IPS-NIHi11 (cell line): ENCODE measurements at regions not wholly inside any gene's neighbourhood (a gene's known extent, or its start where the extent isn't known, plus 50 kb on each side); places are given as distances from the start of the nearest gene placed in this dataset.

Experiments
- DNase-seq: peaks from one replicate; pipeline ENCODE4 v3.0.0; 2012; ENCODE audit warnings: mixed read lengths, low spot score

DNA sequence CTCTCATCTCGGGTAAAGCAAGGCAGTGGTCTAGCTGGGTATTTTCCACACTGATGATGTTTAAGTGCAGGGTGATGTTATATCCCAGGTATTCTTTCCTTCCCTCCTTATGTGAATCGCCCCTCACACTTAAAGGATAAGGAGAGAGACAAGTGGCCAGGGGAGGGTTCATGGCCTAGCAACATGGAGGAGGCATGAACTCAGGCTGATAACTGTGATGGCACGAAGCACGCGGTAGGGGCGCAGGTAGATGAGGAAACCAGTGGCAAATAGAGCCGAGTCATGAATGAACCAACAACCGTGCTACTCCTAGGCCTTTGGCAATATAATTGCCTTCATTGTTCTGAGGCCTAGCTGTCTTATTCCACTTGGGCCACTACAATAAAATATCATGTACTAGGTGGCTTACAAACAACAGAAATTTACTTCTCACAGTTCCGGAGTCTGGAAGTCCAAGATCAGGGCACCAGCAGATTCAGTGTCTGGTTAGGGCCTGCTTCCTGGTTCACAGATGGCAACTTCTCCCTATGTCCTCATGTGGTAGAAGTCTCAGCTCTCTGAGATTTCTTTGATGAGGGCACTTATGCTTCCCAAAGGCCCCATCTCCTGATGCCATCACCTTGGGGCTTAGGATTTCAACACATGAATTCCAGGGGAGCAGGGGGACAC lies 56.0 kb upstream of the PIK3CG start:
- DNase-seq = no peak

DNA sequence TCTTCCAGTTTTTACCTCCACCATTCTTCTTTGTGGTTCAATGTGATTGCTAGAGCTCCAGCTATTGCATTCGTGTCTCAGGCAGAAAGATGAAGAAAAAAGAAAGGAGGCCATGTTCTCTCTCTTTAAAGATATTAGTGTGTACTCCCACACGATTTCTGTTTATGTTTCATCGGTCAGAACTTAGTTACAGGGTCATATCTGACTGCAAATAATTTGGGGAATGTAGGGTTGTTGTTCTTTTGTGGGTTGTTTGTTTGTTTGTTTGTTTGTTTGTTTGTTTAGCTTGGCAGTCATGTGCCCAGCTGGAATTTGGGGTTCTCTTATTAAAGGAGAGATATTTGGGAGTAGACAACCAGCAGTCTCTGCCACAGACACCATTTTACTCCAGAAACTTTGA lies 53.6 kb upstream of the PIK3CG start:
- no peak for DNase-seq

DNA sequence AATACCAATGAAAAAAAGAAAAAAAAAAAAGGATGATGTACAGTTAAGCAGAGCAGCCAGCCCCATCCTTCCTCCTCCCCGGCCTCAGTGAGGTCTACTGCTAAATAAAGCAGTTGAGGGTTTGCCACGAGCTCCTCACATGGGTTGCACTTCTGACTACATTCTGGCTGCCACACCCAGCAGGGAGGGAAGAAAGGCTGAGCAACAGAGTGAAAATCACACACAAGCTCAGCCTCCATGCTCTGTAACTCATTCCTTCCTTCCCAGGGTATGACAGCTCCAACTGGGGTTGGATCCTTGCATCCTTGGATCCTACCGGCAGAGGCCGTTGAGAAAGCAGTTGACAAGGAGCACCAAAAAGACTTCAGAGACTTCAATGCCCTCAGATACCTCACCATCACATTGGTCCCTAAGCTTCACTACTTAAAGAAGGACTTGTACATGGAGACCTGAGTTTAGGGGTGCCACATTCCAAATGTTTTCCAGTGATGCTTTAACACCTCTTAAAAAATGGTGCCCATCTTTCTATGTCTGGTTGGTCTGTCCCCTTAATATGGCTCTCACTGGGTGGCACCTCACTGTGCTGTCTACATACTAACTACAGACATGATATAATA lies 52.9 kb upstream of the PIK3CG start:
- no peak for DNase-seq

DNA sequence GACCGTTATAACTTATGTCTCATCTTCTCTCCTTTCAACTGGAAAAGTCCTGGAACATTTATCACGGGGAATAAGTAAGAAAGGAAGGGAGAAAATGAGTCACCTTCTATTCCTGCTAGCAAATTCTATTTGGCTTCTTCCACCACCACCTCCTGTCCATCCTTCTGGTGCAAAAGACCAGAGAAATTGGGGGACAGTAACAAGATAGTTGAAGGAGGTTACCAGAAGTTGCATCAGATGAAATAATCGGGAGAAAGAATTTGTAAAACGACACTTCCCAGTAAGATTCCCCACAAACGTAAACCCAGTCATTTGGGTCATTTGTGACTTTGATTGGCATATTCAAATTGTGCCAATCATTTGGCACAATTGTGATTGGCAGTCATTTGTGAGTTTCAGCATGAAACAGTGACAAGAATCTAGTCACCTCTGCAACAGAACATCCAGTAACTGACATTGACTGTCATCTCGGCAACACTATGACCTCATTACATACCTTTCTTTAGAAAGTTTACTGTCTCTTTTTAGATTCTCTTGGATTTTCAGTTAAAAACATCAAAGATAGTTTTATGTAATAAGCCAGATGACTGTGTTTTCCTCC lies 51.3 kb upstream of the PIK3CG start:
- no peak for DNase-seq

DNA sequence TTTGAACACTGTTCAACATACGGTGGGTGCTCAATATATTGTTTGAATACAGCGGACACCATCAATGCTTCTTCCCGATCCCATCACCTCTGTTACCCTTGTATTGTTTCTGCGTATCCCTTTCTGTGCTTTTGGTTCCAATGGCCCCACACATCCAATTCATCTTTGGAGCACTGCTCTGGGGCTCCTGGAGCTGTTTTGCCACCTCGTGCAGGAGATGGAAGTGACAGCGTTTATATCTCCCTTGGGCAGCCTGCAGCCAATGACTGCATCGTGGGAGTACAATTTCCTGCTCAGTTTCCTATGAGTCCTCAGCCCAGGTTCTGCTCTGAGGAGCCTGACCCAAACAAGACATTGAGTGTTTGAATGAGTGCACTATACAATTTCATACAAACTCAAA lies 50.2 kb upstream of the PIK3CG start:
- no peak for DNase-seq
